Chondrocyte (in vitro differentiated cells): ENCODE measurements at regions not wholly inside any gene's neighbourhood (a gene's known extent, or its start where the extent isn't known, plus 50 kb on each side); places are given as distances from the start of the nearest gene placed in this dataset.

Experiments
- DNase-seq: peaks from one replicate; pipeline ENCODE4 v3.0.0; 2021; ENCODE audit warnings: mixed read lengths, low spot score
- H3K27ac Mint-ChIP-seq: one replicate; pipeline ENCODE4 v1.8.0; 2021; ENCODE audit warnings: mild to moderate bottlenecking, moderate library complexity, mixed read lengths; ENCODE audit not compliant: unreplicated experiment
- H3K27me3 Mint-ChIP-seq: 2 replicates; pipeline ENCODE4 v1.8.0; 2021; ENCODE audit warnings: low read depth, mixed read lengths
- H3K36me3 Mint-ChIP-seq: 2 replicates; pipeline ENCODE4 v1.8.0; 2021; ENCODE audit warnings: low read depth, mixed read lengths
- H3K4me1 Mint-ChIP-seq: 2 replicates; pipeline ENCODE4 v1.8.0; 2021; ENCODE audit warnings: low read depth, mild to moderate bottlenecking, mixed read lengths
- H3K4me3 Mint-ChIP-seq: one replicate; pipeline ENCODE4 v1.8.0; 2021; ENCODE audit warnings: mild to moderate bottlenecking, moderate library complexity, mixed read lengths; ENCODE audit not compliant: unreplicated experiment
- H3K9me3 Mint-ChIP-seq: 2 replicates; pipeline ENCODE4 v1.8.0; 2021; ENCODE audit warnings: low read depth, mixed read lengths
- CTCF ChIP-seq: fragments of 200-600 bp; sonication (generic); IDR thresholded peaks from 2 replicates; pipeline ENCODE4 v1.5.0; 2021; ENCODE audit warnings: antibody characterized with exemption, mild to moderate bottlenecking, moderate library complexity

GRCh38 chr2:76415821-76416220 is 705.1 kb upstream of the GCFC2 start:
- H3K27me3 Mint-ChIP-seq: no peaks in the 10 kb centered on the region
- no peaks in the 10 kb centered on the region for H3K4me1 Mint-ChIP-seq
- DNase-seq: no peak
- H3K27ac Mint-ChIP-seq: no peak overlapping the region
- TF ChIP-seq CTCF: no peak
- no peak overlapping the region for H3K4me3 Mint-ChIP-seq
- H3K36me3 Mint-ChIP-seq: no peaks in the 10 kb centered on the region
- no peaks in the 10 kb centered on the region for H3K9me3 Mint-ChIP-seq

GRCh38 chr2:76413436-76413835 is 702.7 kb upstream of the GCFC2 start:
- Mint-ChIP-seq H3K9me3 (peaks cover 6% of the 10 kb centered on the region), H3K36me3 (no peaks in the 10 kb centered on the region), H3K27me3 (no peaks in the 10 kb centered on the region), H3K27ac (no peak overlapping the region), H3K4me3 (no peak overlapping the region), H3K4me1 (no peaks in the 10 kb centered on the region)
- no peak for DNase-seq
- TF ChIP-seq CTCF: no peak

GRCh38 chr2:76406134-76406855 is 695.6 kb upstream of the GCFC2 start:
- H3K27ac Mint-ChIP-seq: no peak overlapping the region
- TF ChIP-seq CTCF: no peak
- peaks cover 14% of the 10 kb centered on the region for H3K9me3 Mint-ChIP-seq
- no peaks in the 10 kb centered on the region for H3K36me3 Mint-ChIP-seq
- no peak overlapping the region for H3K4me3 Mint-ChIP-seq
- H3K27me3 Mint-ChIP-seq: no peaks in the 10 kb centered on the region
- no peaks in the 10 kb centered on the region for H3K4me1 Mint-ChIP-seq
- DNase-seq: no peak

- H3K36me3 Mint-ChIP-seq: no peaks in the 10 kb centered on the region
- no peak for DNase-seq
- H3K4me1 Mint-ChIP-seq: no peaks in the 10 kb centered on the region
- no peaks in the 10 kb centered on the region for H3K27me3 Mint-ChIP-seq
- H3K27ac Mint-ChIP-seq: no peak overlapping the region
- H3K4me3 Mint-ChIP-seq: no peak overlapping the region
- no peaks in the 10 kb centered on the region for H3K9me3 Mint-ChIP-seq
- no peak for TF ChIP-seq CTCF
Measured at GRCh38 chr2:76393356-76393755, 682.6 kb upstream of the GCFC2 start.

GRCh38 chr2:76391678-76392077 is 681.0 kb upstream of the GCFC2 start:
- Mint-ChIP-seq H3K4me3 (no peak overlapping the region), H3K36me3 (no peaks in the 10 kb centered on the region), H3K27ac (no peak overlapping the region), H3K27me3 (no peaks in the 10 kb centered on the region), H3K4me1 (no peaks in the 10 kb centered on the region), H3K9me3 (no peaks in the 10 kb centered on the region)
- DNase-seq: no peak
- TF ChIP-seq CTCF: no peak
